HL-60 (cell line): ENCODE measurements at regions not wholly inside any gene's neighbourhood (a gene's known extent, or its start where the extent isn't known, plus 50 kb on each side); places are given as distances from the start of the nearest gene placed in this dataset.

Experiments
- DNase-seq, 2 experiments: peaks; one replicate each; pipeline ENCODE4 v3.0.0-alpha.2; 2010 to 2020; ENCODE audit warnings: low read depth in 1 of 2, low spot score in 1 of 2
- H3K27ac ChIP-seq: fragments of 250-450 bp; sonication (Bioruptor Pico); replicated peaks from 2 replicates; pipeline ENCODE4 v1.5.1; 2020; ENCODE audit warnings: mild to moderate bottlenecking, moderate library complexity
- H3K27me3 ChIP-seq: fragments of 250-450 bp; sonication (Bioruptor Pico); 2 replicates; pipeline ENCODE4 v1.5.1; 2021; ENCODE audit warnings: mild to moderate bottlenecking, moderate library complexity; ENCODE audit not compliant: insufficient read depth, poor library complexity, severe bottlenecking
- H3K4me3 ChIP-seq: replicated peaks from 2 replicates; pipeline ENCODE4 v1.5.1; 2011; ENCODE audit warnings: mild to moderate bottlenecking, control low read depth, low read length; ENCODE audit not compliant: insufficient read depth
- GABPA ChIP-seq: IDR thresholded peaks from 2 replicates; pipeline ENCODE4 v1.6.1; 2012; ENCODE audit warnings: low read depth
- POLR2AphosphoS5 ChIP-seq: IDR thresholded peaks from 2 replicates; pipeline ENCODE4 v1.6.1; 2012; ENCODE audit warnings: low read depth
- SPI1 ChIP-seq: IDR thresholded peaks from 2 replicates; pipeline ENCODE4 v1.6.1; 2012; ENCODE audit warnings: low read depth, mild to moderate bottlenecking, borderline replicate concordance
- TF ChIP-seq, protein P1 (sequence below): IDR thresholded peaks from 2 replicates; pipeline ENCODE4 v1.6.1; 2012; ENCODE audit warnings: low read depth; ENCODE audit not compliant: insufficient replicate concordance
- TF ChIP-seq, protein P2 (sequence below): IDR thresholded peaks from one replicate; pipeline ENCODE4 v1.5.1; 2011; ENCODE audit warnings: low read length, control low read depth, inconsistent platforms; ENCODE audit not compliant: insufficient read depth

DNA sequence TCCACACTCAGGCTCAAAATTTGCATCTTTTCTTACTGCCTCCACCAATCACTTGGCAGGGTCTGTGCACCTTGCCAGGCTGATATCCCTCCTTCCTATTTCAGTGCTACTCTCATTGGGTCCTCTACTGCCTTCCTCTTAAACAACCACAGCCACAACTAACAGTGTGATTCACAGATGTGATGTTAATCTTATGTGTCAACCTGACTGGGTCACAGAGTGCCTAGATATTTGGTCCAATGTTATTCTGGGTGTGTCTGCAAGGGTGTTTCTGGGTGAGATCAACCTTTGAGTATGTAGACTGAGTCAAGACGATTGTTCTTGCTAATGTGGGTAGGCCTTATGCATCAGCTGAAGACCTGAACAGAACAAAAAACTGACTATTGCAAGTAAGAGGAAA is 51.3 kb upstream of the IRX6 start:
- no peak for DNase-seq
- H3K4me3 ChIP-seq: no peak overlapping the region
- no peak overlapping the region for H3K27ac ChIP-seq
- TF ChIP-seq POLR2AphosphoS5 (no peak), SPI1 (no peak), GABPA (no peak)
- TF ChIP-seq, protein P1, sequence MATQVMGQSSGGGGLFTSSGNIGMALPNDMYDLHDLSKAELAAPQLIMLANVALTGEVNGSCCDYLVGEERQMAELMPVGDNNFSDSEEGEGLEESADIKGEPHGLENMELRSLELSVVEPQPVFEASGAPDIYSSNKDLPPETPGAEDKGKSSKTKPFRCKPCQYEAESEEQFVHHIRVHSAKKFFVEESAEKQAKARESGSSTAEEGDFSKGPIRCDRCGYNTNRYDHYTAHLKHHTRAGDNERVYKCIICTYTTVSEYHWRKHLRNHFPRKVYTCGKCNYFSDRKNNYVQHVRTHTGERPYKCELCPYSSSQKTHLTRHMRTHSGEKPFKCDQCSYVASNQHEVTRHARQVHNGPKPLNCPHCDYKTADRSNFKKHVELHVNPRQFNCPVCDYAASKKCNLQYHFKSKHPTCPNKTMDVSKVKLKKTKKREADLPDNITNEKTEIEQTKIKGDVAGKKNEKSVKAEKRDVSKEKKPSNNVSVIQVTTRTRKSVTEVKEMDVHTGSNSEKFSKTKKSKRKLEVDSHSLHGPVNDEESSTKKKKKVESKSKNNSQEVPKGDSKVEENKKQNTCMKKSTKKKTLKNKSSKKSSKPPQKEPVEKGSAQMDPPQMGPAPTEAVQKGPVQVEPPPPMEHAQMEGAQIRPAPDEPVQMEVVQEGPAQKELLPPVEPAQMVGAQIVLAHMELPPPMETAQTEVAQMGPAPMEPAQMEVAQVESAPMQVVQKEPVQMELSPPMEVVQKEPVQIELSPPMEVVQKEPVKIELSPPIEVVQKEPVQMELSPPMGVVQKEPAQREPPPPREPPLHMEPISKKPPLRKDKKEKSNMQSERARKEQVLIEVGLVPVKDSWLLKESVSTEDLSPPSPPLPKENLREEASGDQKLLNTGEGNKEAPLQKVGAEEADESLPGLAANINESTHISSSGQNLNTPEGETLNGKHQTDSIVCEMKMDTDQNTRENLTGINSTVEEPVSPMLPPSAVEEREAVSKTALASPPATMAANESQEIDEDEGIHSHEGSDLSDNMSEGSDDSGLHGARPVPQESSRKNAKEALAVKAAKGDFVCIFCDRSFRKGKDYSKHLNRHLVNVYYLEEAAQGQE: no peak
- TF ChIP-seq, protein P2, sequence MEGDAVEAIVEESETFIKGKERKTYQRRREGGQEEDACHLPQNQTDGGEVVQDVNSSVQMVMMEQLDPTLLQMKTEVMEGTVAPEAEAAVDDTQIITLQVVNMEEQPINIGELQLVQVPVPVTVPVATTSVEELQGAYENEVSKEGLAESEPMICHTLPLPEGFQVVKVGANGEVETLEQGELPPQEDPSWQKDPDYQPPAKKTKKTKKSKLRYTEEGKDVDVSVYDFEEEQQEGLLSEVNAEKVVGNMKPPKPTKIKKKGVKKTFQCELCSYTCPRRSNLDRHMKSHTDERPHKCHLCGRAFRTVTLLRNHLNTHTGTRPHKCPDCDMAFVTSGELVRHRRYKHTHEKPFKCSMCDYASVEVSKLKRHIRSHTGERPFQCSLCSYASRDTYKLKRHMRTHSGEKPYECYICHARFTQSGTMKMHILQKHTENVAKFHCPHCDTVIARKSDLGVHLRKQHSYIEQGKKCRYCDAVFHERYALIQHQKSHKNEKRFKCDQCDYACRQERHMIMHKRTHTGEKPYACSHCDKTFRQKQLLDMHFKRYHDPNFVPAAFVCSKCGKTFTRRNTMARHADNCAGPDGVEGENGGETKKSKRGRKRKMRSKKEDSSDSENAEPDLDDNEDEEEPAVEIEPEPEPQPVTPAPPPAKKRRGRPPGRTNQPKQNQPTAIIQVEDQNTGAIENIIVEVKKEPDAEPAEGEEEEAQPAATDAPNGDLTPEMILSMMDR: no peak
- no peaks in the 10 kb centered on the region for H3K27me3 ChIP-seq

DNA sequence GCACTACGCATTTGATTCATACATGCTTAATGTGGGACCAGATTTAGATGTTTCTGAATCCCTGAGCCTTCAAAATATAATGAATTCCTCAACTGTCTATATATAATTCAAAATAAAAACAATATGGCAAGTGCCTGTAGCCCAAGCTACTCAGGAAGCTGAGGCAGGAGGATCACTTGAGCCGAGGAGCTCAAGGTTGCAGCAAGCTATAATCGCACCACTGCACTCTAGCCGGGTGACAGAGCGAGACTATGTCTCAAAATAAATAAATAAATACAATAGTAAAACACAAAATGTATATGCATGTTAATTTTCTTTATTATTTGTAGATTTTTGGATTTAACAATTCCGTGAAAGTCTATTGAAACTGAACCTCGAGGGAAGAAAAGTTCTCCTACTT is 50.6 kb upstream of the IRX6 start:
- no peak overlapping the region for H3K4me3 ChIP-seq

DNA sequence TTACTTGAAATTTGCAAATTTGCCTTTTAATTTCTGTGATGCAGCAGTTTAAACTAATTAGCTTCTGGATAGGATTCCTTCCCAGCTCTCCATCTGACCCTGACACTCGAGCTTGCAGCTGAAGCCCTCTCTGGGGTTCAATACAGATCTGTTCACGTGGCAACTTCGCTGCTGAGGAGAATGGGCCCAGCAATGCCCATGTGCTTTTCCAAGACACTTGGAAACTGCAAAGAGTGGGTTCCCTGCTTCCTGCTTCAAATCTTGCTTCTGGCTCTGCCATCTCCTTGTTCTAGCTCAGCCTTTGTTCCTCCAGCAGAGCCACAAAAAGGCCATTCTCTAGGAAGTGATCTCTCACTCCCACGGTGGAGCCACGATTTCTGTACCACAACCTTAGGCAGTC is 50.0 kb upstream of the IRX6 start:
- Histone ChIP-seq H3K27me3 (no peaks in the 10 kb centered on the region), H3K27ac (no peak overlapping the region), H3K4me3 (no peak overlapping the region)
- TF ChIP-seq POLR2AphosphoS5: no peak
- TF ChIP-seq, protein P1: no peak
- TF ChIP-seq, protein P2: no peak
- TF ChIP-seq GABPA: no peak
- TF ChIP-seq SPI1: no peak
- DNase-seq: no peak

More for the DNA sequence above, 50.6 kb upstream of the IRX6 start:
- H3K27ac ChIP-seq: no peak overlapping the region
- no peaks in the 10 kb centered on the region for H3K27me3 ChIP-seq
- no peak for DNase-seq
- TF ChIP-seq, protein P2: no peak
- TF ChIP-seq POLR2AphosphoS5 (no peak), GABPA (no peak), SPI1 (no peak)
- TF ChIP-seq, protein P1: no peak
